VCaP (cell line): ENCODE measurements at regions not wholly inside any gene's neighbourhood (a gene's known extent, or its start where the extent isn't known, plus 50 kb on each side); places are given as distances from the start of the nearest gene placed in this dataset.

Experiments used
- H3K27ac ChIP-seq: fragments of 450-650 bp; 2 replicates; pipeline ENCODE4 v1.5.1; 2017
- CTCF ChIP-seq: fragments of 450-650 bp; conservative IDR thresholded peaks from 2 replicates; pipeline ENCODE4 v1.5.1; 2017; ENCODE audit warnings: mild to moderate bottlenecking, moderate library complexity

GRCh38 chr15:47624503-47624902 is 92.8 kb upstream of the SEMA6D start:
- no peak for TF ChIP-seq CTCF
- H3K27ac ChIP-seq: no peak overlapping the region

- no peak for TF ChIP-seq CTCF
- no peak overlapping the region for H3K27ac ChIP-seq
Measured at GRCh38 chr15:47639042-47639441, 78.3 kb upstream of the SEMA6D start.

GRCh38 chr15:47640079-47640478 is 77.2 kb upstream of the SEMA6D start:
- TF ChIP-seq CTCF: no peak
- H3K27ac ChIP-seq: no peak overlapping the region

GRCh38 chr15:47640901-47641300 is 76.4 kb upstream of the SEMA6D start:
- no peak overlapping the region for H3K27ac ChIP-seq
- TF ChIP-seq CTCF: no peak

- H3K27ac ChIP-seq: no peak overlapping the region
- TF ChIP-seq CTCF: no peak
Measured at GRCh38 chr15:47644722-47645121, 72.6 kb upstream of the SEMA6D start.

- H3K27ac ChIP-seq: no peak overlapping the region
- no peak for TF ChIP-seq CTCF
Measured at GRCh38 chr15:47650564-47650963, 66.7 kb upstream of the SEMA6D start.

- TF ChIP-seq CTCF: no peak
- no peak overlapping the region for H3K27ac ChIP-seq
Measured at GRCh38 chr15:47652328-47652727, 65.0 kb upstream of the SEMA6D start.

GRCh38 chr15:47652844-47653243 is 64.5 kb upstream of the SEMA6D start:
- no peak overlapping the region for H3K27ac ChIP-seq
- TF ChIP-seq CTCF: no peak
